PC-3 (cell line): ENCODE measurements at regions not wholly inside any gene's neighbourhood (a gene's known extent, or its start where the extent isn't known, plus 50 kb on each side); places are given as distances from the start of the nearest gene placed in this dataset.

Source experiments
- ATAC-seq: fragments of 200-7000 bp; cut with Tn5 transposase; 2 replicates; pipeline ENCODE4 v1.9.1; 2020; ENCODE audit warnings: mild to moderate bottlenecking, moderate library complexity
- BruUV-seq: library from RNA; stranded (reverse); fragments of 400-500 nt; replicated peaks from 2 replicates; lab custom pipeline; 2021; lab: Mats Ljungman, UMichigan
- CTCF ChIA-PET: fragments of 300-600 bp; sonication (Branson Sonifier 250); formaldehyde crosslinking; loops from one replicate; lab custom pipeline; 2022; ENCODE audit warnings: antibody characterized with exemption; lab: Charles Lee
- POLR2A ChIA-PET: fragments of 300-600 bp; sonication (Branson Sonifier 250); formaldehyde crosslinking; loops from one replicate; lab custom pipeline; 2022; ENCODE audit warnings: antibody characterized with exemption; ENCODE audit not compliant: unreplicated experiment; lab: Charles Lee
- DNase-seq: peaks from one replicate; pipeline ENCODE4 v3.0.0-alpha.2; 2015
- H2AFZ ChIP-seq: fragments of 300-600 bp; sonication (generic); 2 replicates; pipeline ENCODE4 v1.6.0; 2016; ENCODE audit warnings: antibody characterized with exemption, low read length
- H3F3A ChIP-seq: fragments of 300-600 bp; sonication (generic); one replicate; pipeline ENCODE4 v1.6.0; 2017; ENCODE audit warnings: antibody characterized with exemption, low read length, control low read depth, mild to moderate bottlenecking; ENCODE audit not compliant: unreplicated experiment
- H3K27ac ChIP-seq: fragments of 300-600 bp; sonication (generic); 2 replicates; pipeline ENCODE4 v1.5.1; 2016; ENCODE audit warnings: mild to moderate bottlenecking, low read length
- H3K27me3 ChIP-seq: fragments of 300-600 bp; sonication (generic); 2 replicates; pipeline ENCODE4 v1.6.1; 2016; ENCODE audit warnings: low read length, mixed read lengths
- H3K36me3 ChIP-seq: fragments of 300-600 bp; sonication (generic); 2 replicates; pipeline ENCODE4 v1.6.1; 2016; ENCODE audit warnings: low read depth, mixed run types, low read length, mixed read lengths
- H3K4me1 ChIP-seq: fragments of 300-600 bp; sonication (generic); 2 replicates; pipeline ENCODE4 v1.5.1; 2016; ENCODE audit warnings: low read length; ENCODE audit not compliant: insufficient read depth
- H3K4me2 ChIP-seq: fragments of 300-600 bp; sonication (generic); 2 replicates; pipeline ENCODE4 v1.6.0; 2016; ENCODE audit warnings: low read length
- H3K4me3 ChIP-seq: fragments of 300-600 bp; sonication (generic); 2 replicates; pipeline ENCODE4 v1.5.1; 2016; ENCODE audit warnings: mild to moderate bottlenecking, low read length, mixed read lengths
- H3K79me2 ChIP-seq: fragments of 300-600 bp; sonication (generic); 2 replicates; pipeline ENCODE4 v1.6.1; 2017; ENCODE audit warnings: low read length, mixed read lengths
- H3K9ac ChIP-seq: fragments of 300-600 bp; sonication (generic); 2 replicates; pipeline ENCODE4 v1.6.0; 2016; ENCODE audit warnings: mild to moderate bottlenecking, low read length
- H3K9me2 ChIP-seq: fragments of 300-600 bp; sonication (generic); replicated peaks from 2 replicates; pipeline ENCODE4 v1.6.1; 2016; ENCODE audit warnings: mixed run types, low read length, mixed read lengths
- H3K9me3 ChIP-seq: fragments of 300-600 bp; sonication (generic); 2 replicates; pipeline ENCODE4 v1.6.1; 2016; ENCODE audit warnings: low read length, mixed read lengths
- H4K20me1 ChIP-seq: fragments of 300-600 bp; sonication (generic); 2 replicates; pipeline ENCODE4 v1.6.1; 2016; ENCODE audit warnings: low read length, mixed read lengths
- EZH2 ChIP-seq: fragments of 300-600 bp; sonication (generic); IDR thresholded peaks from one replicate; pipeline ENCODE4 v1.6.1; 2017; ENCODE audit warnings: antibody characterized with exemption, mild to moderate bottlenecking, low read length; ENCODE audit not compliant: unreplicated experiment
- EZH2phosphoT487 ChIP-seq: fragments of 300-600 bp; sonication (generic); IDR thresholded peaks from 2 replicates; pipeline ENCODE4 v1.6.1; 2018; ENCODE audit warnings: mild to moderate bottlenecking, antibody characterized with exemption, low read length, borderline replicate concordance
- intact Hi-C: fragments of 100-400 bp; cut with micrococcal nuclease; formaldehyde crosslinking; loops from 2 replicates; pipeline ENCODE4 v1.9.0; 2023
- TF ChIP-seq, protein P1 (sequence below): fragments of 300-600 bp; sonication (generic); conservative IDR thresholded peaks from 2 replicates; pipeline ENCODE4 v1.5.1; 2017; ENCODE audit warnings: antibody characterized with exemption, low read depth, mild to moderate bottlenecking, low read length

DNA sequence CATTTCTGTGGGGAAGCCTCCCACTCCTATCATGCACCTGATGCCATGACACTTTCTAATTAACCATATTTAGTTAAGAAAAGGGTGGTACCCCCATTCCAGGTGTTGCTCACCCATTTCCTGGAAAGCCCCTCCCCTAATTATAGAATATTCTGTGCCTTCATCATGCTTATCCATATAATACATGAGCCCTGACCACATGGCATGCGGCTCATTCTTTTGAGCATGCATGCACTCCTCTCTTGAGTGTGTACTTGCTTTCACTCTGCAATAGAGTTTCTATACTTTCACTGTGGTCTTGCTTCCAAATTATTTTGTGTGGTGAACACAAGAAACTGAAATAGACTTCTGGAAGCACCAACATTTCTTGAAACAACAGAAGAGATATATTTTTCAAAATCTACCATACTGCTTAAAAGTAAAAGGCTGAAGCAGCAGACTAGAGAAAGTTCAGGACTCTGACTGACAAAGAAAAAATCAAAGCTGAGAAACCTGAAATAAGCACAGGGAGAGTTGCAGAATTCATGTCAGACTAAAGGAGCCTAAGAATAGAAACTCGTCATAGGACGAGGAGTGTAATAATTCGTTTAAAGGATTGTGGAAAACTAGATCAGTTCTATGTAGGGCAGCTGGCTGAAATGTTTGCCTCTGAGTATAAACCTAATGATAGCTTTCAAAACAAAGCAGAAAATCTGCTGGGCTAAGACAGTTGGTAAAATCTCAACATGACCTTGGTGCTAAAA, 144.8 kb downstream of the KITLG start:
- Histone ChIP-seq H4K20me1 (no peaks in the 10 kb centered on the region), H3K27me3 (no peaks in the 10 kb centered on the region), H3K9me2 (no peaks in the 10 kb centered on the region), H3K27ac (no peak overlapping the region), H3K9me3 (no peaks in the 10 kb centered on the region), H3K4me1 (peaks cover 13% of the 10 kb centered on the region; the same call in 1 of the 2 replicates), H2AFZ (no peak overlapping the region), H3K36me3 (no peaks in the 10 kb centered on the region), H3K9ac (no peak overlapping the region), H3K79me2 (no peaks in the 10 kb centered on the region), H3F3A (no peaks in the 10 kb centered on the region), H3K4me3 (no peak overlapping the region), H3K4me2 (no peak overlapping the region)
- ChIA-PET CTCF (no interaction called here), POLR2A (no interaction called here)
- no TSS peak for BruUV-seq
- ATAC-seq (no peak), DNase-seq (no peak)
- TF ChIP-seq EZH2phosphoT487 = no peak
- intact Hi-C loops = no loop called here

- H3K9ac ChIP-seq = no peak overlapping the region
- intact Hi-C loops = no loop called here
- POLR2A ChIA-PET = no interaction called here
- peaks cover 13% of the 10 kb centered on the region; the same call in 1 of the 2 replicates for H3K4me1 ChIP-seq
- H3K79me2 ChIP-seq = no peaks in the 10 kb centered on the region
- CTCF ChIA-PET = no interaction called here
- no peaks in the 10 kb centered on the region for H3K9me3 ChIP-seq
- H3K27me3 ChIP-seq = no peaks in the 10 kb centered on the region
- no peaks in the 10 kb centered on the region for H3F3A ChIP-seq
- no peaks in the 10 kb centered on the region for H3K36me3 ChIP-seq
- H3K27ac ChIP-seq = no peak overlapping the region
- H3K9me2 ChIP-seq = no peaks in the 10 kb centered on the region
- TF ChIP-seq, protein P1, sequence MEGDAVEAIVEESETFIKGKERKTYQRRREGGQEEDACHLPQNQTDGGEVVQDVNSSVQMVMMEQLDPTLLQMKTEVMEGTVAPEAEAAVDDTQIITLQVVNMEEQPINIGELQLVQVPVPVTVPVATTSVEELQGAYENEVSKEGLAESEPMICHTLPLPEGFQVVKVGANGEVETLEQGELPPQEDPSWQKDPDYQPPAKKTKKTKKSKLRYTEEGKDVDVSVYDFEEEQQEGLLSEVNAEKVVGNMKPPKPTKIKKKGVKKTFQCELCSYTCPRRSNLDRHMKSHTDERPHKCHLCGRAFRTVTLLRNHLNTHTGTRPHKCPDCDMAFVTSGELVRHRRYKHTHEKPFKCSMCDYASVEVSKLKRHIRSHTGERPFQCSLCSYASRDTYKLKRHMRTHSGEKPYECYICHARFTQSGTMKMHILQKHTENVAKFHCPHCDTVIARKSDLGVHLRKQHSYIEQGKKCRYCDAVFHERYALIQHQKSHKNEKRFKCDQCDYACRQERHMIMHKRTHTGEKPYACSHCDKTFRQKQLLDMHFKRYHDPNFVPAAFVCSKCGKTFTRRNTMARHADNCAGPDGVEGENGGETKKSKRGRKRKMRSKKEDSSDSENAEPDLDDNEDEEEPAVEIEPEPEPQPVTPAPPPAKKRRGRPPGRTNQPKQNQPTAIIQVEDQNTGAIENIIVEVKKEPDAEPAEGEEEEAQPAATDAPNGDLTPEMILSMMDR = no peak
- TF ChIP-seq EZH2phosphoT487 = no peak
- no peak for TF ChIP-seq EZH2
- no peak overlapping the region for H3K4me2 ChIP-seq
- DNase-seq = no peak
- no peak overlapping the region for H2AFZ ChIP-seq
- no TSS peak for BruUV-seq
- H4K20me1 ChIP-seq = no peaks in the 10 kb centered on the region
- H3K4me3 ChIP-seq = no peak overlapping the region
- no peak for ATAC-seq
These were observed 143.0 kb downstream of the KITLG start for GRCh38 chr12:88437226-88437625.
